Brain microvascular endothelial cell (primary cell): ENCODE measurements at regions not wholly inside any gene's neighbourhood (a gene's known extent, or its start where the extent isn't known, plus 50 kb on each side); places are given as distances from the start of the nearest gene placed in this dataset.

ENCODE experiments used
- DNase-seq: peaks from one replicate; pipeline ENCODE4 v3.0.0-alpha.2; 2020
- H3K27ac ChIP-seq: fragments of 250-450 bp; sonication (Bioruptor Pico); 2 replicates; pipeline ENCODE4 v1.5.1; 2020; ENCODE audit warnings: mild to moderate bottlenecking, moderate library complexity
- H3K27me3 ChIP-seq: fragments of 250-450 bp; sonication (Bioruptor Pico); replicated peaks from 2 replicates; pipeline ENCODE4 v1.5.1; 2020; ENCODE audit warnings: mild to moderate bottlenecking
- H3K36me3 ChIP-seq: fragments of 250-450 bp; sonication (Bioruptor Pico); replicated peaks from 2 replicates; pipeline ENCODE4 v1.5.1; 2020; ENCODE audit warnings: mild to moderate bottlenecking
- H3K4me3 ChIP-seq: 2 replicates; pipeline ENCODE4 v1.5.1; 2011; ENCODE audit warnings: low read depth, mild to moderate bottlenecking, control low read depth, low read length, moderate library complexity
- in situ Hi-C: cut with HindIII; loops from 2 replicates; pipeline ENCODE4 v1.10.0; 2017; ENCODE audit warnings: low sequenced_read_pairs, low pct_ligation_motif_present
- TF ChIP-seq, protein P1 (sequence below): IDR thresholded peaks from 2 replicates; pipeline ENCODE4 v1.5.1; 2011; ENCODE audit warnings: low read depth, mild to moderate bottlenecking, moderate library complexity, low read length, control low read depth, inconsistent platforms; ENCODE audit errors: missing control alignments

DNA sequence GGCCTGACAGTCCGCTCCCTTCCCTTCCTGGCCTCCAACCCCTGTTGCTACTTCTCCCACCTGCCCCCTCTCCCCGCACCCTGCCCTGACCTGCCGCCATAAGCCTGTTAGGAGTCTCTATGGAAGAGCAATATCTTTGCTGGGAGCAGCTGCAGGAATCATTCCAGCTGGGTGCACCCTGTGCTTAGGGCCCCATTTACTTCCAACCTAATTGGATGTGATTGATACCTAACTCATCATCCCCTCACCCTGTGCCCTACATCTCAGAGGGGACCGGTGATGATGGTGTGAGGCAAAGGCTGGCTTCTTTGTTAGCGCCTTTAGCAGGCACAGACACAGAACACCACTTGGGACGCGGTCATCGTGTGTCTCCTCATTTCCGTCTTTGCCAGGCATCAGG lies 80.0 kb upstream of the FAM180A start:
- no peak overlapping the region for H3K27ac ChIP-seq
- H3K27me3 ChIP-seq: peaks cover 5% of the 10 kb centered on the region
- TF ChIP-seq, protein P1, sequence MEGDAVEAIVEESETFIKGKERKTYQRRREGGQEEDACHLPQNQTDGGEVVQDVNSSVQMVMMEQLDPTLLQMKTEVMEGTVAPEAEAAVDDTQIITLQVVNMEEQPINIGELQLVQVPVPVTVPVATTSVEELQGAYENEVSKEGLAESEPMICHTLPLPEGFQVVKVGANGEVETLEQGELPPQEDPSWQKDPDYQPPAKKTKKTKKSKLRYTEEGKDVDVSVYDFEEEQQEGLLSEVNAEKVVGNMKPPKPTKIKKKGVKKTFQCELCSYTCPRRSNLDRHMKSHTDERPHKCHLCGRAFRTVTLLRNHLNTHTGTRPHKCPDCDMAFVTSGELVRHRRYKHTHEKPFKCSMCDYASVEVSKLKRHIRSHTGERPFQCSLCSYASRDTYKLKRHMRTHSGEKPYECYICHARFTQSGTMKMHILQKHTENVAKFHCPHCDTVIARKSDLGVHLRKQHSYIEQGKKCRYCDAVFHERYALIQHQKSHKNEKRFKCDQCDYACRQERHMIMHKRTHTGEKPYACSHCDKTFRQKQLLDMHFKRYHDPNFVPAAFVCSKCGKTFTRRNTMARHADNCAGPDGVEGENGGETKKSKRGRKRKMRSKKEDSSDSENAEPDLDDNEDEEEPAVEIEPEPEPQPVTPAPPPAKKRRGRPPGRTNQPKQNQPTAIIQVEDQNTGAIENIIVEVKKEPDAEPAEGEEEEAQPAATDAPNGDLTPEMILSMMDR: no peak
- no peak overlapping the region for H3K4me3 ChIP-seq
- no peaks in the 10 kb centered on the region for H3K36me3 ChIP-seq
- no peak for DNase-seq
- in situ Hi-C loops: loop anchor here (25.0 kb wide), 1 partner anchor 184 kb away; no protein-coding TSS in a partner anchor

DNA sequence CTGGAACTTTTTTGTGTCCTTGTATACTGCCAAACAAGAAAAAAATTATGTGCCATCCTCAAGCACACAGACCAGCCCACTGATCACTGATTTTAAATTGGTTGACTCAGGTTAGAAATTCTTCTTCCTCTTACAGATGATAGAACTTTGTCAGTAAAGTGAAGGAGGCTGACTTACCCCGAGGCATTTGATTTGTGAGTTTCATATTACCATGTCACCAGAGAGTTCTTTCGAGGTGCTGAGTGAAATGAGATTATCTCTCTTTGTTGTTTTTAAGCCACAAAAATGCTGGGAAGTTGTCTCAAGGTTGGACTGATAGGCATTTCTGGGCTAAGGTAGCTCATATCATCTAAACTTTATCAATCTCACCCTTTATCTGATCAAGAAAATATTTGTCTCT lies 78.8 kb upstream of the FAM180A start:
- Histone ChIP-seq H3K27me3 (peaks cover 5% of the 10 kb centered on the region), H3K4me3 (no peak overlapping the region), H3K36me3 (no peaks in the 10 kb centered on the region), H3K27ac (no peak overlapping the region)
- TF ChIP-seq, protein P1: no peak
- DNase-seq: no peak
- in situ Hi-C loops: loop anchor here (25.0 kb wide), 1 partner anchor 185 kb away; no protein-coding TSS in a partner anchor

DNA sequence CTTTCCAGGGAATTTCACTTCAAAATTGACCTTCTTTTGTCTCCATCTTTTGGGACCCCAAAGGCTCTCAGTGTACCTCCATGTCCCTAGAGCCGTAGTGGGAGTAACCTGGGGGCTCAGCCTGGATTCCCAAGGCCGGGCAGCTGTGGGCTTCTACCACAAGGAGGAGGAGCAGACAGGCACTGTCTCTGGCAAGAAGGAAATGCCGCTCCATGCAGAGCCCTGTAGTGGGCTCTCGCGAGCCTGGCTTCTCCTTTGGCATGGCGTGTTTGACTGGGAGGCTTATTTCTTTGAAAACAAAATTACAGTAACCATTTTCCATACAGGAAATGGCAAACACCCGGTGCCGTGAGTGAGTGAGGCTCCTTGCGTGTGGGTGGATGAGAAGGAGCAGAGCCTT lies 76.8 kb upstream of the FAM180A start:
- Histone ChIP-seq H3K4me3 (no peak overlapping the region), H3K27ac (no peak overlapping the region), H3K27me3 (peaks cover 5% of the 10 kb centered on the region), H3K36me3 (no peaks in the 10 kb centered on the region)
- in situ Hi-C loops: loop anchor here (25.0 kb wide), 1 partner anchor 187 kb away; no protein-coding TSS in a partner anchor
- TF ChIP-seq, protein P1: no peak
- no peak for DNase-seq

DNA sequence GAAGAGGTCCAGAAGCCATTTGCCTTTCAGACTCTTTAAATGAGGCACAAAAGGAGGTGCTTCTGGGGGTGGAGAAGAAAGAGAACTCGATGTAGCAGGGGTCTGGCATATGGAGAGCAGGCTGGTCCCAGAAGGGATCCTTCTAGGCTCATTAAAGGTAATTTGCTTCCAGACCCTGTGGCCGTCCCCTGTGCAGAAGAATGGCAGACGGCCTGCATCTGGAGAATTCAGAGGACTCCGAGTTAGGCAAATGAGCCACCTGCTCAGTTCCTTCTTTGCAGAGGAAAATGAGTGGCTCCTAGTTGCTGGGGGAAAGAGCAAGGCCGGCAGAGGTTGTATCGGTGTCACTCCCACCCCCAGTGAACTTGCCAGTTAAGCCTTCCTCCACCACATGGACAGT lies 73.8 kb upstream of the FAM180A start:
- TF ChIP-seq, protein P1: no peak
- no peak for DNase-seq

DNA sequence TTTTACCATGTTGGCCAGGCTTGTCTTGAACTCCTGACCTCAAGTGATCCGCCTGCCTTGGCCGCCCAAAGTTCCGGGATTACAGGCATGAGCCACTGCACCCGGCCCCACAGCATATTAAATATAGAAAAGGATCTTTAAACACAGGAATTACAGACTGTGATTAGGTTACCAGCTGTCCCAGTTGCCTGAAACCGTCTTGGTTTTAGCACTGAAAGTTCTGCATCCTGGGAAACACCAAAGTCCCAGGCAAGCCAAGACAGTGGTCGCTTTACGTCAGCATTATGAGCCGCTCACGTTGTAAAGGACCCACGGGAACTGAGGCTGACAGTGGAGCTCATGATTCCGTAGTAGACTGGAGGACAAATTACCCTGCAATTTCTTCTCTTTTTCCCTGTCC lies 69.0 kb upstream of the FAM180A start:
- in situ Hi-C loops: no loop called here
- DNase-seq: no peak
- Histone ChIP-seq H3K27me3 (no peaks in the 10 kb centered on the region), H3K36me3 (no peaks in the 10 kb centered on the region), H3K27ac (no peak overlapping the region), H3K4me3 (no peak overlapping the region)
- TF ChIP-seq, protein P1: no peak

More for the DNA sequence above, 73.8 kb upstream of the FAM180A start:
- H3K27me3 ChIP-seq: no peaks in the 10 kb centered on the region
- in situ Hi-C loops: no loop called here
- H3K4me3 ChIP-seq: no peak overlapping the region
- no peaks in the 10 kb centered on the region for H3K36me3 ChIP-seq
- H3K27ac ChIP-seq: no peak overlapping the region

DNA sequence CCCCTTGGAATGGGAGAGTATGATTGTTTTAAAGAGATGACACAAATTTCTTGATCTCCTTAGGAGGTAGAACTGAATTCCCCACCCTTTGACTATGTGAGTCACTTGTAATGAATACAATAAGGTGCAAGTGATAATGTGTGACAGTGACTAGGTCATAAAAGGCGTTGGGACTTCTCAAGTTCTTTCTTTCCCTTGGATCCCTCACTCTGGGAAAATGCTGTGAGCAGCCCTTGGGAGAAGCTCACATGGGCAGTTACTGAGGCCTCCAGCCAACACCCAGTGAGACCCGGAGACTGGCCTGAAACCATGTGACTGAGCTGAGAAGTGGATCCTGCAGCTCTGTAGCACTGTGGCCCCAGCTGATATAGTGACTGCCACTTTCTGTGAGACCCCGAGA lies 66.4 kb upstream of the FAM180A start:
- Histone ChIP-seq H3K36me3 (no peaks in the 10 kb centered on the region), H3K27me3 (no peaks in the 10 kb centered on the region), H3K4me3 (no peak overlapping the region), H3K27ac (no peak overlapping the region)
- no peak for DNase-seq
- TF ChIP-seq, protein P1: no peak
- in situ Hi-C loops: no loop called here
